NT2/D1 (cell line): ENCODE measurements at regions not wholly inside any gene's neighbourhood (a gene's known extent, or its start where the extent isn't known, plus 50 kb on each side); places are given as distances from the start of the nearest gene placed in this dataset.

Source experiments
- DNase-seq: peaks from one replicate; pipeline ENCODE4 v3.0.0-alpha.2; 2011; ENCODE audit warnings: low read depth, low spot score
- H3K27me3 ChIP-seq: 2 replicates; pipeline ENCODE4 v1.6.0; 2011; ENCODE audit warnings: mild to moderate bottlenecking; ENCODE audit not compliant: insufficient read length, insufficient read depth
- H3K36me3 ChIP-seq: 2 replicates; pipeline ENCODE4 v1.6.1; 2011; ENCODE audit warnings: mild to moderate bottlenecking, low read length, mixed read lengths; ENCODE audit not compliant: insufficient read depth, insufficient read length
- H3K4me1 ChIP-seq: 2 replicates; pipeline ENCODE4 v1.5.1; 2011; ENCODE audit not compliant: insufficient read depth, insufficient read length
- H3K4me3 ChIP-seq: 2 replicates; pipeline ENCODE4 v1.5.1; 2011; ENCODE audit warnings: low read depth; ENCODE audit not compliant: insufficient read length
- H3K9ac ChIP-seq: 2 replicates; pipeline ENCODE4 v1.6.0; 2011; ENCODE audit warnings: low read depth; ENCODE audit not compliant: insufficient read length
- H3K9me3 ChIP-seq: 2 replicates; pipeline ENCODE4 v1.5.1; 2011; ENCODE audit warnings: mild to moderate bottlenecking, low read length; ENCODE audit not compliant: insufficient read depth
- SUZ12 ChIP-seq: IDR thresholded peaks from 2 replicates; pipeline ENCODE4 v1.6.1; 2011; ENCODE audit not compliant: insufficient read length, insufficient read depth; ENCODE audit errors: extremely low read depth
- YY1 ChIP-seq: IDR thresholded peaks from 2 replicates; pipeline ENCODE4 v1.6.1; 2011; ENCODE audit not compliant: insufficient read length, insufficient read depth
- ZNF274 ChIP-seq: IDR thresholded peaks from 2 replicates; pipeline ENCODE4 v1.6.1; 2011; ENCODE audit warnings: mild to moderate bottlenecking, low read depth, low read length

DNA sequence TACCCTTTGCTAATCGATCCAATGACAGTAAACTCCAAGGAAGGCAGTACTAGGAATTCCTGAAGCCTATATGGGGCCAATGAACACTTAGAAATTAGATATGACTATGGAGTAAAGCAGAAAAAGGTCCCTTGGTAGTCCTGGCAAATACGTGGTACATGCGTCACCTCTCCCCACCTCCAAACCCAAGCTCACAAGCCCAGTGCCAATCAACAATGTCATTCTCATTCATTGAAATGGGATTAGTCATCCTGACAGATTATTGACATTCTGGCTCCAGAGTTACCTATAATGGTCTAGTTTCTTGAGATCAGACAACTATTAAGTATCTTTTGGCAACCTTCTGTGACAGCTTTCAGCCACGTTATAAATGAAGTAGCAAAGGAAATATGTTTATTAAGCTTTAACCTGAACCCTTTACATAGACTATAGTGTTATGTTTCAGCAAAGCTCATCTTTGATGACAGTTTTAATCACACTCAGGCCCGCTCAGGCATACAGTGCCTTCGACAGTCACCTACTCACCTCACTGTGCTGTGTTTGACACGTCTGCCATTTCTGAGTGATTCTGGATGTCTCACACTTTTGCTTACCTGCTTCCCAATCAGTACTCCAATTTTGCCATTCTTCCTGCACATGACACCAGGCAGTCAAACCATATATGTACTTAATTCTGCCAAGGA lies 69.6 kb upstream of the ADO start:
- Histone ChIP-seq H3K9me3 (no peaks in the 10 kb centered on the region), H3K4me1 (peaks cover 2% of the 10 kb centered on the region), H3K27me3 (no peaks in the 10 kb centered on the region), H3K9ac (no peak overlapping the region), H3K36me3 (no peaks in the 10 kb centered on the region), H3K4me3 (no peak overlapping the region)
- TF ChIP-seq ZNF274 (no peak), YY1 (no peak), SUZ12 (no peak)
- DNase-seq = no peak

DNA sequence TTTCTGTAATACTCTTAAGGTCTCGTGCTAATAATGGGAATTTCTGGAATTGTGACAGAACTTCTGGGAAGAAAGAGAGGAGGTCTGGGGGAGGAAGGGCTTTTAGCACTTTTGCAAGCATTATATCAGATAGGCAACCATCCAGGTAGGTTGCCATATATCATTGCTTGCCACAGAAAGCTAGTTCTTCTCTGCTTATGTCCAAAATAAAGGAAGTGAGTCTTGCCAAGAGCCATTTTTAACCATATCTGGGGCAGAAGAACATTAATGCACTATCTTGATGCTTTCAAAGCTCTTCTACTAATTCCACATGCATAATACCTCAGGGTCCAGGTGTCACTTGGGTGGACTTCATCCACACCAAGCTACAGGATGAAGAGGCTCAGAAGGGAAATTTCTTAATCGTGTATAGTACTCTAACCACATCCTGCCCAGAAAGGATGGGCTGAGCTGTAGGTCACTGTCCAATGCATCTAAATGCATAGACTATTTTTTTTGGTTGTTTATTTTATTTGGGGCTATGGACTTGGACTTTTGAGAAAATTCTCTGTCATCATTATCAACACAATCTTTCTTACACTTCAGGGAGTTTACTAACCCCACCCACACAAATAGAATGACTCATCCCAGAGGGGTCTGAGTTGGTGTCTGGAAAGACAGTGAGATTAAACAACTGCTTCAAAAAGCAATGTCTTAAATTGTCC lies 68.9 kb upstream of the ADO start:
- Histone ChIP-seq H3K36me3 (no peaks in the 10 kb centered on the region), H3K4me1 (peaks cover 2% of the 10 kb centered on the region), H3K9ac (no peak overlapping the region), H3K27me3 (no peaks in the 10 kb centered on the region), H3K9me3 (no peaks in the 10 kb centered on the region), H3K4me3 (no peak overlapping the region)
- no peak for DNase-seq
- TF ChIP-seq SUZ12 (no peak), YY1 (no peak), ZNF274 (no peak)

- Histone ChIP-seq H3K4me1 (peaks cover 2% of the 10 kb centered on the region), H3K27me3 (no peaks in the 10 kb centered on the region)
- TF ChIP-seq YY1 = no peak
- TF ChIP-seq SUZ12 = no peak
- TF ChIP-seq ZNF274 = no peak
Observed at GRCh38 chr10:62736168-62736546, 68.4 kb upstream of the ADO start.

GRCh38 chr10:62738916-62739315 lies 65.6 kb upstream of the ADO start:
- Histone ChIP-seq H3K9me3 (no peaks in the 10 kb centered on the region), H3K36me3 (no peaks in the 10 kb centered on the region), H3K4me1 (peaks cover 2% of the 10 kb centered on the region), H3K27me3 (no peaks in the 10 kb centered on the region), H3K9ac (no peak overlapping the region), H3K4me3 (no peak overlapping the region)
- no peak for DNase-seq
- TF ChIP-seq SUZ12 (no peak), ZNF274 (no peak), YY1 (no peak)

More at GRCh38 chr10:62736168-62736546, 68.4 kb upstream of the ADO start:
- Histone ChIP-seq H3K4me3 (no peak overlapping the region), H3K9ac (no peak overlapping the region), H3K9me3 (no peaks in the 10 kb centered on the region), H3K36me3 (no peaks in the 10 kb centered on the region)
- no peak for DNase-seq

GRCh38 chr10:62740885-62741745 lies 63.4 kb upstream of the ADO start:
- TF ChIP-seq YY1 (no peak), ZNF274 (no peak), SUZ12 (no peak)
- Histone ChIP-seq H3K9me3 (no peaks in the 10 kb centered on the region), H3K27me3 (no peaks in the 10 kb centered on the region), H3K4me1 (peaks cover 2% of the 10 kb centered on the region), H3K36me3 (no peaks in the 10 kb centered on the region), H3K9ac (no peak overlapping the region), H3K4me3 (no peak overlapping the region)
- no peak for DNase-seq

DNA sequence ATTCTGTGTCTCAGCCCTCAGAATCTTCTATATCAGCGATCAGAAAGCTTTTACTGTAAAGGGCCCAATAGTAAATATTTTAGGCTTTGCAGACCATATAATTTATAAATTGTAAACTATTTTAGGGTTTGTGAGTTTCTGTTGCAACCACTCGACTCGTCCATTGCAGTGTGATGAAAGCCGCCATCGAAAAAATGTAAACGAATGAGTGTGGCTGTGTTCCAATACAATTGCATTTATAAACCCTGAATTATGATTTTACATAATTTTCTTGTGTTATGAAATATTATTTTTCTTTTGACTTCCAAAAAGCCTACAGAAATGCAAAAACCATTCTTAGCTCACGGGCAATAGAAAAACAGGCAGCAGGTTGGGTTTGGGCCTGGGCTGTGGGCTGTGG lies 62.5 kb upstream of the ADO start:
- Histone ChIP-seq H3K9ac (no peak overlapping the region), H3K9me3 (no peaks in the 10 kb centered on the region), H3K27me3 (no peaks in the 10 kb centered on the region), H3K36me3 (no peaks in the 10 kb centered on the region), H3K4me3 (no peak overlapping the region), H3K4me1 (no peaks in the 10 kb centered on the region)
- DNase-seq = no peak
- TF ChIP-seq YY1 = no peak
- no peak for TF ChIP-seq SUZ12
- no peak for TF ChIP-seq ZNF274
